ENCODE measurements at regions not wholly inside any gene's neighbourhood (a gene's known extent, or its start where the extent isn't known, plus 50 kb on each side); places are given as distances from the start of the nearest gene placed in this dataset.

GRCh38 chr14:56027421-56027820 lies 90.8 kb upstream of the PELI2 start:
- no peak for TF ChIP-seq CTCF (IDR thresholded peaks at IDR 0.05)
- TF ChIP-seq POLR2A (IDR thresholded peaks at IDR 0.05), result no peak
- no peak for TF ChIP-seq POLR2AphosphoS5 (IDR thresholded peaks at IDR 0.05)
